HEK293 (cell line): ENCODE measurements at regions not wholly inside any gene's neighbourhood (a gene's known extent, or its start where the extent isn't known, plus 50 kb on each side); places are given as distances from the start of the nearest gene placed in this dataset.

ENCODE experiments used
- CTCF ChIA-PET: fragments of 350-600 bp; formaldehyde crosslinking; extraction: SDS; loops from one replicate; lab custom pipeline; 2021; ENCODE audit warnings: antibody characterized with exemption; lab: Yijun Ruan, JAX
- POLR2A ChIA-PET: fragments of 300-600 bp; formaldehyde crosslinking; extraction: SDS; loops from one replicate; lab custom pipeline; 2020; ENCODE audit warnings: antibody characterized with exemption, inconsistent platforms; lab: Yijun Ruan, JAX
- H3K27ac ChIP-seq: fragments of 200-500 bp; sonication (Bioruptor generic); 2 replicates; pipeline ENCODE4 v1.5.1; 2014; ENCODE audit warnings: low read depth, low read length, control low read depth, inconsistent platforms; ENCODE audit errors: extremely low read depth
- H3K36me3 ChIP-seq, 2 experiments: fragments of 200-500 bp in 1 of 2; sonication (Bioruptor generic) in 1 of 2; 1 replicate in 1 of 2; 2 replicates in 1 of 2; pipeline ENCODE4 v1.5.1; 2014 to 2017; ENCODE audit warnings: inconsistent platforms in 2 of 2, low read length in 2 of 2; ENCODE audit not compliant: control insufficient read depth in 2 of 2, insufficient read depth in 1 of 2
- H3K4me1 ChIP-seq: fragments of 200-500 bp; sonication (Bioruptor generic); 2 replicates; pipeline ENCODE4 v1.5.1; 2014; ENCODE audit warnings: mild to moderate bottlenecking, low read length, inconsistent platforms; ENCODE audit not compliant: control insufficient read depth, insufficient read depth
- H3K4me3 ChIP-seq: 2 replicates; pipeline ENCODE4 v1.5.1; 2011; ENCODE audit warnings: low read depth, mild to moderate bottlenecking, control low read depth, low read length, moderate library complexity
- H3K9me3 ChIP-seq: fragments of 200-500 bp; sonication (Bioruptor generic); 2 replicates; pipeline ENCODE4 v1.5.1; 2014; ENCODE audit warnings: low read depth, low read length, inconsistent platforms; ENCODE audit not compliant: control insufficient read depth, insufficient read depth
- EGR2 ChIP-seq: fragments of 450-650 bp; formaldehyde crosslinking; IDR thresholded peaks from 2 replicates; pipeline ENCODE4 v1.5.1; 2016; ENCODE audit warnings: low read depth, missing biosample characterization, missing genetic modification characterization
- GLI4 ChIP-seq: fragments of 450-650 bp; formaldehyde crosslinking; IDR thresholded peaks from 2 replicates; pipeline ENCODE4 v1.5.1; 2016; ENCODE audit warnings: missing biosample characterization, missing genetic modification characterization
- GLIS1 ChIP-seq: fragments of 450-650 bp; formaldehyde crosslinking; IDR thresholded peaks from 2 replicates; pipeline ENCODE4 v1.5.1; 2016; ENCODE audit warnings: missing biosample characterization, missing genetic modification characterization
- MYNN ChIP-seq: fragments of 450-650 bp; formaldehyde crosslinking; IDR thresholded peaks from 2 replicates; pipeline ENCODE4 v1.5.1; 2016; ENCODE audit warnings: missing biosample characterization, missing genetic modification characterization, borderline replicate concordance
- REPIN1 ChIP-seq: fragments of 450-650 bp; formaldehyde crosslinking; IDR thresholded peaks from 2 replicates; pipeline ENCODE4 v1.5.1; 2017; ENCODE audit warnings: missing biosample characterization, missing genetic modification characterization, low read depth
- SP7 ChIP-seq: fragments of 450-650 bp; formaldehyde crosslinking; IDR thresholded peaks from 2 replicates; pipeline ENCODE4 v1.5.1; 2016; ENCODE audit warnings: missing biosample characterization, missing genetic modification characterization
- ZEB2 ChIP-seq: fragments of 450-650 bp; formaldehyde crosslinking; IDR thresholded peaks from 2 replicates; pipeline ENCODE4 v1.5.1; 2016; ENCODE audit warnings: missing biosample characterization, missing genetic modification characterization
- ZNF10 ChIP-seq: fragments of 450-650 bp; formaldehyde crosslinking; IDR thresholded peaks from 2 replicates; pipeline ENCODE4 v1.5.1; 2017; ENCODE audit warnings: missing biosample characterization, missing genetic modification characterization
- ZNF132 ChIP-seq: fragments of 450-650 bp; formaldehyde crosslinking; IDR thresholded peaks from 2 replicates; pipeline ENCODE4 v1.5.1; 2017; ENCODE audit warnings: missing biosample characterization, missing genetic modification characterization, borderline replicate concordance
- ZNF146 ChIP-seq: fragments of 450-650 bp; formaldehyde crosslinking; IDR thresholded peaks from 2 replicates; pipeline ENCODE4 v1.5.1; 2016; ENCODE audit warnings: missing biosample characterization, missing genetic modification characterization
- ZNF169 ChIP-seq: fragments of 450-650 bp; formaldehyde crosslinking; IDR thresholded peaks from 2 replicates; pipeline ENCODE4 v1.5.1; 2016; ENCODE audit warnings: missing biosample characterization, missing genetic modification characterization
- ZNF2 ChIP-seq: fragments of 450-650 bp; formaldehyde crosslinking; IDR thresholded peaks from 2 replicates; pipeline ENCODE4 v1.5.1; 2016; ENCODE audit warnings: missing biosample characterization, missing genetic modification characterization
- ZNF223 ChIP-seq: fragments of 450-650 bp; formaldehyde crosslinking; IDR thresholded peaks from 2 replicates; pipeline ENCODE4 v1.5.1; 2016; ENCODE audit warnings: missing biosample characterization, missing genetic modification characterization
- ZNF391 ChIP-seq: fragments of 450-650 bp; formaldehyde crosslinking; IDR thresholded peaks from 2 replicates; pipeline ENCODE4 v1.5.1; 2016; ENCODE audit warnings: low read depth, missing biosample characterization, missing genetic modification characterization, borderline replicate concordance
- ZNF394 ChIP-seq: fragments of 450-650 bp; formaldehyde crosslinking; IDR thresholded peaks from 2 replicates; pipeline ENCODE4 v1.5.1; 2016; ENCODE audit warnings: missing biosample characterization, missing genetic modification characterization, mild to moderate bottlenecking, moderate library complexity, borderline replicate concordance
- ZNF423 ChIP-seq: fragments of 450-650 bp; formaldehyde crosslinking; IDR thresholded peaks from 2 replicates; pipeline ENCODE4 v1.5.1; 2016; ENCODE audit warnings: missing biosample characterization, missing genetic modification characterization
- ZNF426 ChIP-seq: fragments of 450-650 bp; formaldehyde crosslinking; IDR thresholded peaks from 2 replicates; pipeline ENCODE4 v1.5.1; 2017; ENCODE audit warnings: missing biosample characterization, missing genetic modification characterization, mild to moderate bottlenecking, inconsistent platforms, moderate library complexity
- ZNF510 ChIP-seq: fragments of 450-650 bp; formaldehyde crosslinking; IDR thresholded peaks from 2 replicates; pipeline ENCODE4 v1.5.1; 2018; ENCODE audit warnings: mild to moderate bottlenecking, missing genetic modification characterization, missing biosample characterization; ENCODE audit not compliant: insufficient replicate concordance
- ZNF521 ChIP-seq: fragments of 450-650 bp; formaldehyde crosslinking; IDR thresholded peaks from 2 replicates; pipeline ENCODE4 v1.5.1; 2017; ENCODE audit warnings: missing biosample characterization, mild to moderate bottlenecking, missing genetic modification characterization
- ZNF530 ChIP-seq: fragments of 450-650 bp; formaldehyde crosslinking; IDR thresholded peaks from 2 replicates; pipeline ENCODE4 v1.5.1; 2016; ENCODE audit warnings: low read depth, missing biosample characterization, missing genetic modification characterization
- ZNF548 ChIP-seq: fragments of 450-650 bp; formaldehyde crosslinking; IDR thresholded peaks from 2 replicates; pipeline ENCODE4 v1.5.1; 2016; ENCODE audit warnings: missing biosample characterization, missing genetic modification characterization
- ZNF561 ChIP-seq: fragments of 450-650 bp; IDR thresholded peaks from 2 replicates; pipeline ENCODE4 v1.5.1; 2018; ENCODE audit warnings: missing biosample characterization, missing genetic modification characterization, borderline replicate concordance
- ZNF596 ChIP-seq: fragments of 450-650 bp; IDR thresholded peaks from 2 replicates; pipeline ENCODE4 v1.5.0; 2018; ENCODE audit warnings: missing biosample characterization, mild to moderate bottlenecking, missing genetic modification characterization, moderate library complexity
- ZNF830 ChIP-seq: fragments of 450-650 bp; IDR thresholded peaks from 2 replicates; pipeline ENCODE4 v1.5.0; 2018; ENCODE audit warnings: missing biosample characterization, missing genetic modification characterization, low read depth, mild to moderate bottlenecking, moderate library complexity
- ZSCAN16 ChIP-seq: fragments of 450-650 bp; formaldehyde crosslinking; IDR thresholded peaks from 2 replicates; pipeline ENCODE4 v1.5.1; 2016; ENCODE audit warnings: missing biosample characterization, missing genetic modification characterization
- ZSCAN23 ChIP-seq: fragments of 450-650 bp; formaldehyde crosslinking; IDR thresholded peaks from 2 replicates; pipeline ENCODE4 v1.5.1; 2016; ENCODE audit warnings: missing biosample characterization, missing genetic modification characterization
- TF ChIP-seq, protein P1 (sequence below): fragments of 450-650 bp; formaldehyde crosslinking; IDR thresholded peaks from 2 replicates; pipeline ENCODE4 v1.5.1; 2016; ENCODE audit warnings: missing biosample characterization, missing genetic modification characterization
- TF ChIP-seq, protein P2 (sequence below): fragments of 450-650 bp; formaldehyde crosslinking; IDR thresholded peaks from 2 replicates; pipeline ENCODE4 v1.5.1; 2016; ENCODE audit warnings: missing biosample characterization, missing genetic modification characterization

DNA sequence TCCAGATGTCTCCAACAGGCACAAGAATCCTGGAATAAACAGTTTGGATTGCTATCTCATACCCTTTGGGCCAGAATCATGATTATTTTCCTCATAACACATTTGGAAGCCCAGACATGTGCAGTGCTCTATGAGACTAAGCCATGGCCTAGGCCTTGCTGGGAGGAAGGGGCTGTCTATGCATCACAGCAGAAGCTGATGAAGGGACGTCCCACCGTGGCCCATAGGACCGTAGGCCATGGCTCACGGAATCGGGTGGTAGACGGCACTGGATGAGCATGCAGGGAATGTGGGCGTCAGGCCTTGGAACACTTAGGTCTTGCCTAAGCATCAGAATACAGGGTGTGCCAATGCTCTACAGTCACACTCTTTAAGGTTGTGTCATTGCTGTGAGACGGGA is 283.8 kb upstream of the TSHZ3 start:
- Histone ChIP-seq H3K36me3 (no peaks in the 10 kb centered on the region), H3K27ac (no peak overlapping the region), H3K4me3 (no peak overlapping the region), H3K9me3 (no peaks in the 10 kb centered on the region; the same call in 1 of the 2 replicates), H3K4me1 (no peaks in the 10 kb centered on the region; the same call in 1 of the 2 replicates)
- TF ChIP-seq ZNF426 (tag by site-specific recombination) (no peak), ZNF10 (tag by site-specific recombination) (no peak), GLIS1 (tag by site-specific recombination) (no peak), SP7 (tag by site-specific recombination) (no peak), ZNF423 (no peak), ZEB2 (tag by site-specific recombination) (no peak), EGR2 (no peak), ZNF223 (tag by site-specific recombination) (no peak), ZNF596 (tag by site-specific recombination) (no peak), ZSCAN23 (tag by site-specific recombination) (no peak)
- TF ChIP-seq, protein P1, sequence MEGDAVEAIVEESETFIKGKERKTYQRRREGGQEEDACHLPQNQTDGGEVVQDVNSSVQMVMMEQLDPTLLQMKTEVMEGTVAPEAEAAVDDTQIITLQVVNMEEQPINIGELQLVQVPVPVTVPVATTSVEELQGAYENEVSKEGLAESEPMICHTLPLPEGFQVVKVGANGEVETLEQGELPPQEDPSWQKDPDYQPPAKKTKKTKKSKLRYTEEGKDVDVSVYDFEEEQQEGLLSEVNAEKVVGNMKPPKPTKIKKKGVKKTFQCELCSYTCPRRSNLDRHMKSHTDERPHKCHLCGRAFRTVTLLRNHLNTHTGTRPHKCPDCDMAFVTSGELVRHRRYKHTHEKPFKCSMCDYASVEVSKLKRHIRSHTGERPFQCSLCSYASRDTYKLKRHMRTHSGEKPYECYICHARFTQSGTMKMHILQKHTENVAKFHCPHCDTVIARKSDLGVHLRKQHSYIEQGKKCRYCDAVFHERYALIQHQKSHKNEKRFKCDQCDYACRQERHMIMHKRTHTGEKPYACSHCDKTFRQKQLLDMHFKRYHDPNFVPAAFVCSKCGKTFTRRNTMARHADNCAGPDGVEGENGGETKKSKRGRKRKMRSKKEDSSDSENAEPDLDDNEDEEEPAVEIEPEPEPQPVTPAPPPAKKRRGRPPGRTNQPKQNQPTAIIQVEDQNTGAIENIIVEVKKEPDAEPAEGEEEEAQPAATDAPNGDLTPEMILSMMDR (tag by site-specific recombination), result no peak
- CTCF ChIA-PET, result no interaction called here
- POLR2A ChIA-PET, result no interaction called here

- H3K27ac ChIP-seq, result no peak overlapping the region
- CTCF ChIA-PET, result interaction anchor here (2.1 kb wide), 1 partner anchor 91 kb away, joined by 5 read pairs; no protein-coding TSS in a partner anchor
- no peak overlapping the region for H3K4me3 ChIP-seq
- H3K9me3 ChIP-seq, result no peaks in the 10 kb centered on the region; the same call in none of the 2 replicates
- TF ChIP-seq ZNF510 (tag by site-specific recombination), result no peak
- no peak for TF ChIP-seq ZNF521 (tag by site-specific recombination)
- no peak for TF ChIP-seq ZNF132 (tag by site-specific recombination)
- TF ChIP-seq MYNN (tag by site-specific recombination), result no peak
- no peak for TF ChIP-seq ZNF169 (tag by site-specific recombination)
- TF ChIP-seq ZNF391 (tag by site-specific recombination), result no peak
- no peak for TF ChIP-seq REPIN1
- no peak for TF ChIP-seq ZSCAN16 (tag by site-specific recombination)
- TF ChIP-seq ZNF548 (tag by site-specific recombination), result no peak
- TF ChIP-seq ZNF830 (tag by site-specific recombination), result no peak
- TF ChIP-seq ZNF426 (tag by site-specific recombination), result no peak
- TF ChIP-seq ZNF530, result no peak
- no peak for TF ChIP-seq GLI4 (tag by site-specific recombination)
- no peak for TF ChIP-seq ZNF394 (tag by site-specific recombination)
- TF ChIP-seq ZNF2, result no peak
- TF ChIP-seq ZNF561, result no peak
- no peak for TF ChIP-seq ZNF146 (tag by site-specific recombination)
- TF ChIP-seq, protein P2, sequence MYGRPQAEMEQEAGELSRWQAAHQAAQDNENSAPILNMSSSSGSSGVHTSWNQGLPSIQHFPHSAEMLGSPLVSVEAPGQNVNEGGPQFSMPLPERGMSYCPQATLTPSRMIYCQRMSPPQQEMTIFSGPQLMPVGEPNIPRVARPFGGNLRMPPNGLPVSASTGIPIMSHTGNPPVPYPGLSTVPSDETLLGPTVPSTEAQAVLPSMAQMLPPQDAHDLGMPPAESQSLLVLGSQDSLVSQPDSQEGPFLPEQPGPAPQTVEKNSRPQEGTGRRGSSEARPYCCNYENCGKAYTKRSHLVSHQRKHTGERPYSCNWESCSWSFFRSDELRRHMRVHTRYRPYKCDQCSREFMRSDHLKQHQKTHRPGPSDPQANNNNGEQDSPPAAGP (tag by site-specific recombination), result no peak
- TF ChIP-seq, all 188 proteins: peak for 0
- Histone ChIP-seq H3K36me3 (no peaks in the 10 kb centered on the region; a peak in 1 of 3 replicates), H3K4me1 (no peaks in the 10 kb centered on the region; the same call in 1 of the 2 replicates)
- POLR2A ChIA-PET, result no interaction called here
These were observed 290.1 kb upstream of the TSHZ3 start for GRCh38 chr19:31639306-31639705.
